CD4-positive, CD25-positive, alpha-beta regulatory T cell (primary cell): ENCODE measurements at regions not wholly inside any gene's neighbourhood (a gene's known extent, or its start where the extent isn't known, plus 50 kb on each side); places are given as distances from the start of the nearest gene placed in this dataset.

Source experiments
- ATAC-seq, 2 donors: fragments of 150-1000 bp; cut with Tn5 transposase; one replicate each; pipeline ENCODE4 v1.10.0; 2021; ENCODE audit warnings: low read depth in 2 of 2, moderate number of reproducible peaks in 2 of 2, moderate library complexity in 1 of 2
- DNase-seq, 3 donors: peaks; one replicate each; pipeline versions ENCODE4 v3.0.0 to v3.0.0-alpha.2; 2012 to 2022; ENCODE audit warnings: mixed read lengths in 1 of 3
- H3K27ac ChIP-seq: one replicate; pipeline ENCODE4 v1.7.0; 2013; ENCODE audit warnings: mild to moderate bottlenecking, low read length; ENCODE audit not compliant: insufficient read depth, poor library complexity, severe bottlenecking
- H3K27me3 ChIP-seq: one replicate; pipeline ENCODE4 v1.7.0; 2013; ENCODE audit warnings: low read length; ENCODE audit not compliant: control insufficient read depth, insufficient read depth
- H3K36me3 ChIP-seq: one replicate; pipeline ENCODE4 v1.7.0; 2013; ENCODE audit warnings: mild to moderate bottlenecking, low read length, moderate library complexity; ENCODE audit not compliant: control insufficient read depth, insufficient read depth
- H3K4me1 ChIP-seq: 2 replicates; pipeline ENCODE4 v1.7.0; 2013; ENCODE audit warnings: mild to moderate bottlenecking, low read length; ENCODE audit not compliant: insufficient read depth, control insufficient read depth, poor library complexity, severe bottlenecking
- H3K4me3 ChIP-seq: one replicate; pipeline ENCODE4 v1.7.0; 2013; ENCODE audit warnings: low read depth, mild to moderate bottlenecking, low read length, moderate library complexity
- H3K9me3 ChIP-seq, 2 experiments: 1 replicate in 1 of 2; 2 replicates in 1 of 2; pipeline ENCODE4 v1.7.0; 2013; ENCODE audit warnings: low read length in 2 of 2, mild to moderate bottlenecking in 1 of 2, moderate library complexity in 1 of 2; ENCODE audit not compliant: control insufficient read depth in 2 of 2
- H3K27ac Mint-ChIP-seq, 3 donors: one replicate each; pipeline ENCODE4 v1.8.0; 2020 to 2022; ENCODE audit warnings: mild to moderate bottlenecking in 3 of 3, mixed read lengths in 3 of 3, moderate library complexity in 2 of 3
- H3K27me3 Mint-ChIP-seq: one replicate; pipeline ENCODE4 v1.8.0; 2022; ENCODE audit warnings: mild to moderate bottlenecking, mixed read lengths
- H3K36me3 Mint-ChIP-seq: one replicate; pipeline ENCODE4 v1.8.0; 2020; ENCODE audit warnings: mixed read lengths
- H3K4me1 Mint-ChIP-seq, 4 donors: one replicate each; pipeline ENCODE4 v1.8.0; 2020 to 2022; ENCODE audit warnings: mixed read lengths in 4 of 4, mild to moderate bottlenecking in 1 of 4
- H3K4me3 Mint-ChIP-seq, 4 donors: one replicate each; pipeline ENCODE4 v1.8.0; 2020 to 2022; ENCODE audit warnings: mild to moderate bottlenecking in 4 of 4, mixed read lengths in 4 of 4, moderate library complexity in 3 of 4
- H3K9me3 Mint-ChIP-seq, 7 donors: one replicate each; pipeline ENCODE4 v1.8.0; 2020 to 2022; ENCODE audit warnings: mixed read lengths in 7 of 7, mild to moderate bottlenecking in 3 of 7, moderate library complexity in 2 of 7

DNA sequence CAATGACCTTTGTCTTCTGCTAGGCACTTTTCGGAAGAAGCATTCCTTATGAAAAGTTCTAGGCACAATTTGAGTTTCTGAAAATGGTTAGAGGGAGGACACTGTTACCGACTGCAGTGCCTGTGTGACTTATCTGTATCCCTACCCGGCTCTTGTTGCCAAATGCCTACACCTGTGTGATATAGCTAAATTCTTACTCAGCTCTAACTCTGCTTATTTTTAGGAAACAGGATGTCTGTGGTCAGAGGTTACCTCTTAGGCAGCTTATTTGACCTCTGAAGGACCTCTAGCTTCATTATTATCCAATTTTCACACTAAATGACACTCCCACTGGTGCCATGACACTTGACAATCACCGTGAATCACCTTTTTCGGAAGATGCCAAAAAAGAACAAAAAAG is 561.1 kb upstream of the SMIM31 start:
- H3K9me3 Mint-ChIP-seq = peaks cover 0 to 6% (median 0%) of the 10 kb centered on the region in 7 donors
- ATAC-seq = no peak
- no peaks in the 10 kb centered on the region for H3K36me3 ChIP-seq
- H3K4me1 Mint-ChIP-seq = no peaks in the 10 kb centered on the region
- no peak overlapping the region for H3K4me3 ChIP-seq
- no peaks in the 10 kb centered on the region for H3K4me1 ChIP-seq
- no peak overlapping the region for H3K27ac ChIP-seq
- DNase-seq = no peak
- no peaks in the 10 kb centered on the region for H3K36me3 Mint-ChIP-seq
- no peaks in the 10 kb centered on the region for H3K27me3 ChIP-seq
- H3K27me3 Mint-ChIP-seq = no peaks in the 10 kb centered on the region
- H3K9me3 ChIP-seq = no peaks in the 10 kb centered on the region
- H3K4me3 Mint-ChIP-seq = no peak overlapping the region
- no peak overlapping the region for H3K27ac Mint-ChIP-seq

DNA sequence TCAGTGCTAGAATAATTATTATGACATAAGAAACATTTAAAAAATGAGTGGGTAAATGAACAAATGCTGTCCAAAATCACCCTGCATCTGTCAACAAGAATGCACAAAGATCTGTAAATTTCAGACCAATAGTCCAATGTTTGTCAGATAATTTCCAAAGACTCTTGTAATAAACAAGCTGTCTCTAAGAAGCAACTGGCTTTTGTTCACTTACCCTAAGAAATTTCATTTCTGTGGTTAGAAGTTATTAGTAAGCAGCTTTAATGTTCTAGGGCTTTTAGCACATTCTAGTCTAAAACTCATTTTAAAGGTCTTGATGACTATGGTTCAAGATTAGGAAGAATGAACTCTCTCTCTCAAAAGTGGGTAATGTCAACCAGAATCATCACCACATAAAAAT is 560.3 kb upstream of the SMIM31 start:
- Histone ChIP-seq H3K36me3 (no peaks in the 10 kb centered on the region), H3K9me3 (no peaks in the 10 kb centered on the region), H3K4me1 (no peaks in the 10 kb centered on the region), H3K27me3 (no peaks in the 10 kb centered on the region), H3K4me3 (no peak overlapping the region), H3K27ac (no peak overlapping the region)
- Mint-ChIP-seq H3K4me3 (no peak overlapping the region), H3K4me1 (no peaks in the 10 kb centered on the region), H3K27ac (no peak overlapping the region), H3K36me3 (no peaks in the 10 kb centered on the region), H3K27me3 (no peaks in the 10 kb centered on the region), H3K9me3 (peaks cover 0 to 4% (median 0%) of the 10 kb centered on the region in 7 donors)
- ATAC-seq = no peak
- DNase-seq = no peak

DNA sequence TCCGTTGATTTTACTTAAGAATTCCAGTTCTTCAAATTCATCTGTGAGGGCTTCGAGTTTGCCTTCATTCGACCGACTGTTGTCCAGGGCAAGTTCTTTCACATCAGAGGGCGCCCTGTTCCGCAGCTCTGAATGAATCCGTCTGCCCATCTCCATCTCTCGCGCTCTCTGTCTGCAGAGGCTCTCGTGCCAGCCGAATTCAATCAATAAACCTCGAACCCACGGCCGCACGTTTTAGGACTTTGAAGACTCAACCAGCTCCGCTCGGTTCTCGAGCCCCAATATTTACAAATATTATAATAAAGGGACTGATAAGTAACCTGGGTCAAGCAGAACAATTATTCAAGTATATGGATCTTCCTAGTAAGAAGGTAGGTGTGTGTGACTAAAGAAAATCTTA is 556.4 kb upstream of the SMIM31 start:
- Mint-ChIP-seq H3K27me3 (no peaks in the 10 kb centered on the region), H3K4me3 (no peak overlapping the region), H3K36me3 (no peaks in the 10 kb centered on the region), H3K4me1 (no peaks in the 10 kb centered on the region), H3K9me3 (peaks cover 0 to 4% (median 0%) of the 10 kb centered on the region in 7 donors), H3K27ac (no peak overlapping the region)
- Histone ChIP-seq H3K27me3 (no peaks in the 10 kb centered on the region), H3K36me3 (no peaks in the 10 kb centered on the region), H3K4me3 (no peak overlapping the region), H3K9me3 (no peaks in the 10 kb centered on the region), H3K4me1 (no peaks in the 10 kb centered on the region), H3K27ac (no peak overlapping the region)
- DNase-seq (no peak), ATAC-seq (no peak)

DNA sequence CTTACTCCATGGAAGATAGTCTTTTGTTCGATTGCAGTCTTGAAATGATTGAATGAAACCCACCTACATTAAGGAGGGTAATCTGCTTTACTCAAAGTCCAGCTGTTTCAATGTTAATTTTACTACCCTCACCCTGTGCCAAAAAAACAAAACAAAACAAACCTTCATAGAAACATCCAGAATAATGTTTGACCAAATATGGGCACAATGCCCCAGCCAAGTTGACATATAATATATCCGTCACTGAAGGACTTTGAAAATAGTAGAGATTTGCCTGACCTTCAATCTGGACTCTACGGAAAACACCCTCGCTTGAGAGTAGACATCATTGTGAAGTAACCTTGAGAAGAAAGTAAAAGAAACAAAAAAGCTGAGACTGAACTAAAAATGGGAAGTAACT is 550.5 kb upstream of the SMIM31 start:
- Mint-ChIP-seq H3K9me3 (peaks cover 0 to 7% (median 0%) of the 10 kb centered on the region in 7 donors), H3K27ac (no peak overlapping the region), H3K4me3 (no peak overlapping the region), H3K4me1 (no peaks in the 10 kb centered on the region), H3K27me3 (no peaks in the 10 kb centered on the region), H3K36me3 (no peaks in the 10 kb centered on the region)
- Histone ChIP-seq H3K4me1 (no peaks in the 10 kb centered on the region), H3K9me3 (no peaks in the 10 kb centered on the region), H3K4me3 (no peak overlapping the region), H3K27me3 (no peaks in the 10 kb centered on the region), H3K36me3 (no peaks in the 10 kb centered on the region), H3K27ac (no peak overlapping the region)
- ATAC-seq = no peak
- no peak for DNase-seq

DNA sequence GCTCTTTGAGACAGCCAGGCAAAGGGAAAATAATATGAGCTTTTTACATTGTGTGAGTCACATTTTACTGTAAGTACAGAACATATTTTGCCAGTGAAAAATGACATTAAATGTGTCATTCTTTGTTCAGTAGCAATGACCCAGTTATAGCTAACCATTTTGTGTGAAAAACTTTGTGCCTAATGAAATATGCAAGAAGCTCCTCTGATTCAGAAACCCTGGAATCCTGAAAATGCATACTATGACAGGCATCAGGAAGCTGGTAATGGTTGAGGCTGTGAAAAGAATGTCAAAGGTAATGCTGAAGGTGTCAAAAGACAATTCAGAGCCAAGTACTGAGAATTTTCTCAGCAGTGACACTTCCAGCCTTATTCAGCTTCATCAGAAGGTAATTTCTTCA is 549.5 kb upstream of the SMIM31 start:
- Histone ChIP-seq H3K27ac (no peak overlapping the region), H3K4me1 (no peaks in the 10 kb centered on the region), H3K4me3 (no peak overlapping the region), H3K36me3 (no peaks in the 10 kb centered on the region), H3K9me3 (no peaks in the 10 kb centered on the region), H3K27me3 (no peaks in the 10 kb centered on the region)
- H3K9me3 Mint-ChIP-seq = peaks cover 0 to 7% (median 0%) of the 10 kb centered on the region in 7 donors
- ATAC-seq = no peak
- H3K27ac Mint-ChIP-seq = no peak overlapping the region
- no peak overlapping the region for H3K4me3 Mint-ChIP-seq
- no peak for DNase-seq
- H3K36me3 Mint-ChIP-seq = no peaks in the 10 kb centered on the region
- no peaks in the 10 kb centered on the region for H3K27me3 Mint-ChIP-seq
- no peaks in the 10 kb centered on the region for H3K4me1 Mint-ChIP-seq

DNA sequence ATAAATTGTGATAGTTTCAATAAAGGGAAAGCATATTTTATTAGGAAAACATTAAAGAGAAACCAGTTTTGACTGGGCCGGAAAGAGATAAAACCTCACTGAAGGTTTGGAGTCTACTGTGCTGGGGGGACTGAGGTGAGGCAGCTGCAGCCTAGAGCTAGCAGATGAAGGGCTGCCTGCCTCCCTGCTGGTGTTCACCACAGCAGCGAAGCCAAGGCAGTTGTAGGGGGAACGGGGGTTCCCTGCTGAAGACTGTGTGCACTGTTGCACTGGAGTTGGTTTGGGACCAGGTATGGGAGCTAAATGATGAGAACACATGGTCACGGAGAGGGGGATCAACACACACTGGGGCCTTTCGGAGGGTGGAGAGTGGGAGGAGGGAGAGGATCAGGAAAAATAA is 546.5 kb upstream of the SMIM31 start:
- ATAC-seq = no peak
- H3K4me3 Mint-ChIP-seq = no peak overlapping the region

DNA sequence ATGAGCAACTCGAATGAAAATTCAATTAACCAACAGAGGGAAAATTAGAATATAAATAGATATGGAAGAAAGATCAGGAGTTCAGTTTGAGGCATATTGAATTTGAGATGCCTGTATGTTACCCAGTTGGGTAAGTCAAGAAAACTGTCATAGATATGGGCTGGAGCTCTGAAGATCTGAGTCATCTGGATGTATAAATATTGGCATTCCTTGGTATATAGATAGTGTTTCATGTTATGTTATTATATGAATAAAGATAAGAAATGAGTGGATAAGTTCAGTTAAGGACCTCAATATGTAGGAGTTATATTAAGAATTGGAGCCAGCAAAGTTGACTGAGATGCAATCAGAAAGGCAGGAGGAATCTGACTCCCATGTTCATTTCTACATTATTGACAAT is 543.6 kb upstream of the SMIM31 start:
- Histone ChIP-seq H3K9me3 (no peaks in the 10 kb centered on the region), H3K27ac (no peak overlapping the region), H3K27me3 (no peaks in the 10 kb centered on the region), H3K36me3 (no peaks in the 10 kb centered on the region), H3K4me1 (no peaks in the 10 kb centered on the region), H3K4me3 (no peak overlapping the region)
- ATAC-seq (no peak), DNase-seq (no peak)
- H3K27me3 Mint-ChIP-seq = no peaks in the 10 kb centered on the region
- H3K9me3 Mint-ChIP-seq = peaks cover 0 to 4% (median 0%) of the 10 kb centered on the region in 7 donors
- no peaks in the 10 kb centered on the region for H3K36me3 Mint-ChIP-seq
- H3K27ac Mint-ChIP-seq = no peak overlapping the region
- no peaks in the 10 kb centered on the region for H3K4me1 Mint-ChIP-seq
- H3K4me3 Mint-ChIP-seq = no peak overlapping the region

More for the DNA sequence above, 546.5 kb upstream of the SMIM31 start:
- no peaks in the 10 kb centered on the region for H3K36me3 Mint-ChIP-seq
- Histone ChIP-seq H3K4me1 (no peaks in the 10 kb centered on the region), H3K9me3 (no peaks in the 10 kb centered on the region), H3K27me3 (no peaks in the 10 kb centered on the region), H3K4me3 (no peak overlapping the region), H3K27ac (no peak overlapping the region), H3K36me3 (no peaks in the 10 kb centered on the region)
- peaks cover 0 to 4% (median 1%) of the 10 kb centered on the region in 7 donors for H3K9me3 Mint-ChIP-seq
- H3K27me3 Mint-ChIP-seq = no peaks in the 10 kb centered on the region
- H3K27ac Mint-ChIP-seq = no peak overlapping the region
- H3K4me1 Mint-ChIP-seq = no peaks in the 10 kb centered on the region
- DNase-seq = no peak

DNA sequence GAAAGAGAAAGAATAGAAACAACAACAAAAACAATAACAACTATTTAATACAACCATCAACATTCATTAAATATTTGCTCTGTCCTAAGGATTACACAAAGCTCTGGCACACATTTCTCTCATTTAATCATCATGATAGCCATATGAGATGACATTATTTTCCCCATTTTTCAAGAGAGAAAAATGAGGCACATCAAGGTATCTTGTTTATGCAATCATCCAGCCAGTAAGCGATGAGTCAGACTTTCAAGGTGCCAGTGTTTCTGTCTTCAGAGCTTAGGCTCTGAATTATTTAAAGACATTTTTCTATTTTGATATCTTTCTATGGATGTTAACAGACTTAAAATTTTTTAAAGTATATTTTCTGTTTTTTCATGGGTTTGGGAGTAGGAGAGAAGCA is 541.8 kb upstream of the SMIM31 start:
- Histone ChIP-seq H3K27me3 (no peaks in the 10 kb centered on the region), H3K9me3 (no peaks in the 10 kb centered on the region), H3K4me1 (no peaks in the 10 kb centered on the region), H3K27ac (no peak overlapping the region), H3K4me3 (no peak overlapping the region), H3K36me3 (no peaks in the 10 kb centered on the region)
- Mint-ChIP-seq H3K4me1 (no peaks in the 10 kb centered on the region), H3K9me3 (peaks cover 0 to 4% (median 0%) of the 10 kb centered on the region in 7 donors), H3K27me3 (no peaks in the 10 kb centered on the region), H3K27ac (no peak overlapping the region), H3K36me3 (no peaks in the 10 kb centered on the region), H3K4me3 (no peak overlapping the region)
- ATAC-seq (no peak), DNase-seq (no peak)
